ENCODE measurements at regions not wholly inside any gene's neighbourhood (a gene's known extent, or its start where the extent isn't known, plus 50 kb on each side); places are given as distances from the start of the nearest gene placed in this dataset.

- TF ChIP-seq REST (IDR thresholded peaks at IDR 0.05; ENCODE audit: borderline replicate concordance) = peak; percentile 61; the same call in 1 of the 2 replicates
- no peak for TF ChIP-seq REST (CRISPR knock-in tag; IDR thresholded peaks at IDR 0.05; ENCODE audit: low read depth)
- TF ChIP-seq, protein P1, sequence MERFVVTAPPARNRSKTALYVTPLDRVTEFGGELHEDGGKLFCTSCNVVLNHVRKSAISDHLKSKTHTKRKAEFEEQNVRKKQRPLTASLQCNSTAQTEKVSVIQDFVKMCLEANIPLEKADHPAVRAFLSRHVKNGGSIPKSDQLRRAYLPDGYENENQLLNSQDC (CRISPR knock-in tag; IDR thresholded peaks at IDR 0.05) = no peak
- no peak for TF ChIP-seq SIN3A (IDR thresholded peaks at IDR 0.05; ENCODE audit: borderline replicate concordance in 2 of 2, control insufficient read depth in 1 of 2, low read depth in 2 of 2, low read length in 2 of 2)
- no peak for TF ChIP-seq SRSF3 (IDR thresholded peaks at IDR 0.05; ENCODE audit: insufficient read depth, low read length)
- TF ChIP-seq GABPA (tag; conservative IDR thresholded peaks at IDR 0.05; ENCODE audit: low read depth) = peak; percentile 53; the same call in 1 of the 2 replicates
- TF ChIP-seq ZNF79 (CRISPR knock-in tag; IDR thresholded peaks at IDR 0.05; ENCODE audit: low read depth) = no peak
- TF ChIP-seq HMG20B (CRISPR knock-in tag; IDR thresholded peaks at IDR 0.05) = no peak
- no peak for TF ChIP-seq PTTG1 (tag; IDR thresholded peaks at IDR 0.05; ENCODE audit: low read depth)
- no peak for TF ChIP-seq SP1 (CRISPR knock-in tag; IDR thresholded peaks at IDR 0.05)
- TF ChIP-seq BRF1 (IDR thresholded peaks at IDR 0.05; ENCODE audit: borderline replicate concordance, extremely low read depth, insufficient read length) = no peak
- TF ChIP-seq ZNF668 (CRISPR knock-in tag; IDR thresholded peaks at IDR 0.05) = no peak
- TF ChIP-seq MCM2 (IDR thresholded peaks at IDR 0.05; ENCODE audit: low read depth) = no peak
- TF ChIP-seq MTA1 (IDR thresholded peaks at IDR 0.05; ENCODE audit: borderline replicate concordance) = peak; percentile 80; the same call in 1 of the 2 replicates
- TF ChIP-seq HNRNPUL1 (IDR thresholded peaks at IDR 0.05; ENCODE audit: low read length) = no peak
- no peak for TF ChIP-seq FIP1L1 (IDR thresholded peaks at IDR 0.05; ENCODE audit: low read depth, low read length, poor library complexity, severe bottlenecking)
- TF ChIP-seq HNRNPH1 (optimal IDR thresholded peaks at IDR 0.05; ENCODE audit: low read depth, low read length) = no peak
- no peak for TF ChIP-seq ZNF551 (CRISPR knock-in tag; IDR thresholded peaks at IDR 0.05)
These were observed 241.8 kb upstream of the IRF2BP2 start (continued) for GRCh38 chr1:234851450-234852438.

All from K562 (cell line).